NCI-H446 (cell line): ENCODE measurements at regions not wholly inside any gene's neighbourhood (a gene's known extent, or its start where the extent isn't known, plus 50 kb on each side); places are given as distances from the start of the nearest gene placed in this dataset.
"Not testable (repeated sequence)": the region's sequence is repeated elsewhere in the genome, so short reads cannot be mapped to it uniquely, and the experiment has no call there.

Source experiments
- DNase-seq, 2 experiments: peaks; one replicate each; lab custom pipeline; 2025; lab: John Stamatoyannopoulos, UW

- no peak for DNase-seq
These were observed 180.9 kb upstream of the NUDT10 start for GRCh38 chrX:51151734-51152133.

- DNase-seq = no peak
These were observed 177.5 kb upstream of the NUDT10 start for GRCh38 chrX:51155157-51155556.

- DNase-seq = no peak
These were observed 177.1 kb upstream of the NUDT10 start for GRCh38 chrX:51155566-51155965.

GRCh38 chrX:51158231-51158630, 174.4 kb upstream of the NUDT10 start:
- no peak for DNase-seq

- DNase-seq = not testable (repeated sequence)
These were observed 173.2 kb upstream of the NUDT10 start for GRCh38 chrX:51159378-51159777.

GRCh38 chrX:51163730-51164129, 168.9 kb upstream of the NUDT10 start:
- no peak for DNase-seq

- DNase-seq = not testable (repeated sequence)
These were observed 154.2 kb upstream of the NUDT10 start for GRCh38 chrX:51178356-51178900.

- not testable (repeated sequence) for DNase-seq
These were observed 152.8 kb upstream of the NUDT10 start for GRCh38 chrX:51179805-51180204.

GRCh38 chrX:51182545-51182944, 150.1 kb upstream of the NUDT10 start:
- no peak for DNase-seq

- no peak for DNase-seq
These were observed 140.5 kb upstream of the NUDT10 start for GRCh38 chrX:51192104-51192503.

- no peak for DNase-seq
These were observed 117.4 kb upstream of the NUDT10 start for GRCh38 chrX:51215266-51215665.

GRCh38 chrX:51215856-51216255, 116.8 kb upstream of the NUDT10 start:
- no peak for DNase-seq

GRCh38 chrX:51242212-51242611, 90.4 kb upstream of the NUDT10 start:
- DNase-seq = no peak

- DNase-seq = no peak
These were observed 75.1 kb upstream of the NUDT10 start for GRCh38 chrX:51257490-51257889.

- DNase-seq = not testable (repeated sequence)
These were observed 70.4 kb upstream of the NUDT10 start for GRCh38 chrX:51262271-51262670.

GRCh38 chrX:51272638-51273037, 60.0 kb upstream of the NUDT10 start:
- DNase-seq = no peak

- DNase-seq = no peak
These were observed 50.8 kb upstream of the NUDT10 start for GRCh38 chrX:51281758-51282318.
